Fibroblast of lung (primary cell): ENCODE measurements at regions not wholly inside any gene's neighbourhood (a gene's known extent, or its start where the extent isn't known, plus 50 kb on each side); places are given as distances from the start of the nearest gene placed in this dataset.

ENCODE experiments used
- CTCF ChIP-seq, 2 donors: IDR thresholded peaks in 1 of 2; conservative IDR thresholded peaks in 1 of 2; 1 replicate in 1 of 2; 2 replicates in 1 of 2; pipeline ENCODE4 v1.5.1; 2011 to 2012; ENCODE audit warnings: low read length in 2 of 2, control low read depth in 1 of 2, inconsistent platforms in 1 of 2, low read depth in 1 of 2, mild to moderate bottlenecking in 1 of 2
- EZH2 ChIP-seq: IDR thresholded peaks from 2 replicates; pipeline ENCODE4 v1.5.1; 2012; ENCODE audit warnings: low read length, control low read depth, mild to moderate bottlenecking; ENCODE audit errors: missing control alignments

GRCh38 chr16:80436510-80436909, 104.3 kb upstream of the DYNLRB2 start:
- TF ChIP-seq CTCF (conservative IDR thresholded peaks at IDR 0.05 in 1 of 2, IDR thresholded peaks at IDR 0.05 in 1 of 2; ENCODE audit: low read depth in 1 of 2, low read length in 2 of 2): no peak
- no peak for TF ChIP-seq EZH2
